SIG-M5 (cell line): ENCODE measurements at regions not wholly inside any gene's neighbourhood (a gene's known extent, or its start where the extent isn't known, plus 50 kb on each side); places are given as distances from the start of the nearest gene placed in this dataset.
"Not testable (repeated sequence)": the region's sequence is repeated elsewhere in the genome, so short reads cannot be mapped to it uniquely, and the experiment has no call there.

ENCODE experiments used
- DNase-seq: peaks from one replicate; lab custom pipeline; 2025; lab: John Stamatoyannopoulos, UW

DNA sequence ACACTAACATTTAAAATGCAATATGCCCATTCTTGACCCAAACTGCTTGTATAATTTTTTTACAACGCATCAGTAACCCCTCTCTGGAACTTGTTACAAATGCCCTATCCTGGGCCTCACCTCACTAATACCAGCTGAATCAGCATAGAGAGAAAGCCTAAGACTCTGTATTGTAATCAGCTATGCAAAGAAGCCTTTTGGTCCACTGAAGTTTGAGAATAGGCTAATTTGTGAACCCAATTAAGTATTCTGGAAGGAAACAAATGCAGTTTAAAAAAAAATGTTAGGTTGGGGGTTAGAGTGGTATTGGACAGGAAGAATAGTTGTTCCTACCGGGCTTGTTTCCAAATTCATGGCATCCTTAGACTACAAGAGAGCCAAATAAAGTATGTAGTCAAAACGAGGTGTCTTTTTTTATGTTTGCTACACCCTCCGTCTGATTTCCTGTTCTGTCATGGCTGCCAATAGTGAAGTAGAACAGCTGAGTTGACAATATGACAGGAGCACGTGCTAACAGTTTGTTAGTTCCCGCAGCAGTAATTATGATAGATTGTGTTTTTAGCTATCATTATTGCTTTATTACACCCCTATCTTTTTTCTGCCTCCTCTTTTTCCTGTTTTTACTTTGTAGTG, 1048.7 kb upstream of the NUDT12 start:
- no peak for DNase-seq

DNA sequence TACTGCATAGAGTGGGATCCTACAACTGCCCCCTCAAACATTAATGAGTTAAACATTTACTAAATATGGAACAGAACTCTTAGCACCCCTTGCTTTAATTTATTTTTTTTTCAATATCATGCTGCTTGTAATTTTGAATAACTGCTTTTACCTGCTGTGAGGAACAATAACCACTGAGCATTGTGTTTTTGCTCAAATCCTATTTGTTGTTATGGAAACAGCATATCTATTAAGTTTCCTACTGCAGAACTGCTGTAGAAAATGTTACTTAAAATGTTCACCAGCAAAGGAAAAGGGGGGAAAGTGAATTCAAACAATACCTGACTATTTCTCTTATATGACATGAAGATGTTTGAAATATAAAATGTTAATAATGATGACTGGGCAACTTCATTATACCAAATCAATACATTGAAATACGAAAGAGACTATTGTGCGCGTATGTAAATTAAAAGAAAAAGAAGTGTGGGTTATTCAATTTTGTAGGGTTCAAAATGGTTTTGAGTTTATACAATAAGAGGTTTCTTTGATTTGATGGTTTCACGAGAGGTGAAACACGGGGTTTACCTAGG, 1043.8 kb upstream of the NUDT12 start:
- no peak for DNase-seq

DNA sequence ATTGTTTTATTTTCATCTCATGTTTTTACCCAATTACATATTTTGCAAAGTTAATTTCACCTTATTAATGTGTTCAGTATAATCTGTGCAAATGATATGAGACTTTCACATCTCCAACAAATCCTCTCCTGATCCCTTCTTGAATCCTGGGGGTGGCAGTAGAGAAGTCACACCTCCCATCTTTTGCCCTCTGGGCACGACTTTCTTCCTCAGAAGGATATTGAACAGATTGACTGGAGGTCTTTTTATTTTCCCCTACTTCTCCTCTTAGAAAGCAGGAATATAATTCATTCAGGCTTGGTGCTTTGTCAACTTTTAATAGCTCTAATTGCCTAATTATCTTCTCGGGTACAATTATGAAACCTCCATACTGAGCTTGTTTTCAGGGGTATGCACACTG, 1037.1 kb upstream of the NUDT12 start:
- DNase-seq: no peak

DNA sequence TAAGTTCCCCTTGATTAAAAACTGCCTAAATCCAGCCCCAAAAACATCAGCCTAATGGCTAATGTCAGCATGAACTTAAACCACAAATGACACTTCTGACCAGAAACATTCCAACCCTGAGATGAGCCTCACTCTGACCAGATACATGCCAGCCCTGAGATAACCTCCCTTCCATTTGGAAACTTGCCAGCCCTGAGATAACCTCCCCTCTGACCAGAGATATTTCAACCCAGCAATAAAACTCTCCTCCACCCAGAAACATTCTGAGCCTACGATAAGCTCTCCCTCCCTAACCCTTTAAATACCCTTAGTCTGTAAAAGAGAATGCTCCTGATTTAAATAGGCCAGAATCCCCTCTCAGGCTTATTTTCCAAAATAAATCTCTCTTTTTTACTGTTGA, 1035.7 kb upstream of the NUDT12 start:
- no peak for DNase-seq

DNA sequence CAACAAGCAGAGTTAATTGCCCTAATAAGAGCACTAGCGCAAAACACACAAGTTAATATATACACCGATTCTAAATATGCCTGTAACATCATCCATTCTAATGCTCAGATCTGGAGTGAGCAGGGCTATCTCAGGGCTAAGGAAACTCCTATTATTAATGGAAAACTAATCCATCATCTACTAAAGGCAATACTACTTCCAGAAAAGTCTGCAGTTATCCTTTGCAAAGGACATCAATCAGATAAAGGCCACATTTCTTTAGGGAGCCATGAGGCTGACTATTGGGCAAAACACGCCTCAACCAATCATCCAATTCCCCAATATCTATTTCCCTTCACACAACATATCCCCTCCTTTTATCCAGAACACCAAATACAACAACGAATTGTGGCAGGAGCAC, 1032.3 kb upstream of the NUDT12 start:
- no peak for DNase-seq

DNA sequence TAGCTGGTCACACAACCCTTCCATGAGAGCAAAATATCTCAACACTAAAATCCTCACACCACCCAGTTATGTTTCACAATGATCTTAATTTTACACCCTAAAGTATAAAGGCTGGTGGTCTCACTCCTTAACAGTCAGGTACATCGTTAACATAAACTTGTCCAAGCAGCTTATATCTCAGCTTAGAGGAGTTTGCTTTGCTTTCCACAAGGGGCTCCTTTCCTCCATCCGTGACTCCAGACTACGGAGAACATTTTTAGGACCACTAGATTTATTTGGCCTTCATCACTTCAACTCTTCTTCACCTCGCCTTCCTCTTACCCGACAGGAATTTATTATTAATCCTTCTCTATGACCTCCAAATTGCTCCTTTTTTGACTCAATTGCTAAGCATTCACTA, 1014.1 kb upstream of the NUDT12 start:
- no peak for DNase-seq

DNA sequence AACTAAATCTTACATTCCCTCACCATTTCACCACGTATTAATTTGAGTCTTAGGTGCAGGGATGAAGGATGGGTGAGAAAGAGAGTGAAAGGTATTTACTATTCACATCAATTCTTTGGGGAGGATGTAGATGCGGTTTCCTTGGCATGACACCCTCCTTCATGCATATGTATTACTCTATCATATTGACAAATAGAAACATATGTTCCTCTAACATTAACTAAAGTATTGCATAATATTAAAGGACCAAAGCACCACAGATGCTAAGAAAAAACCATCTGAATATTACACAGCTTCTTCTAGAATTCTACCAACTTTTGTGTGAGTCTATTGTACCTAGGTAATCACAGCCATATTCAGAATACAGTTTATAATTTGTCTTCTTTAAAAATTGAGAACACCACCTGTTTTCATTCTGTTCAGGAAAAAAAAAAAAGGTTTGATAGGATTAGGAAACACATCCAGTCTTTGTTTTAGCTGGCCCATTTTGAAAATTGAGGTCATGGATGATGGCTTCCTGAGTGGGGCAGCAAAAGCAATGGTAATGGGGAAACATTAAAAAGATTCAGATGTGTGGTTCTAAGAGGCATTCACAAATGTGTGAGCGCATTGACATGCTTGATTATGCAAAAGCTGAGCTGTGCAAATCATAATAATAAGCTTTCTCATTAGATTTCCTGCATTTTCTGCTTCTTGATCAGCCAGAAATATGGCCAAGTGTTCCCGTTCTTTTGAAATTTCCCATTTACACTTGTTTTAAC, 1011.5 kb upstream of the NUDT12 start:
- no peak for DNase-seq

DNA sequence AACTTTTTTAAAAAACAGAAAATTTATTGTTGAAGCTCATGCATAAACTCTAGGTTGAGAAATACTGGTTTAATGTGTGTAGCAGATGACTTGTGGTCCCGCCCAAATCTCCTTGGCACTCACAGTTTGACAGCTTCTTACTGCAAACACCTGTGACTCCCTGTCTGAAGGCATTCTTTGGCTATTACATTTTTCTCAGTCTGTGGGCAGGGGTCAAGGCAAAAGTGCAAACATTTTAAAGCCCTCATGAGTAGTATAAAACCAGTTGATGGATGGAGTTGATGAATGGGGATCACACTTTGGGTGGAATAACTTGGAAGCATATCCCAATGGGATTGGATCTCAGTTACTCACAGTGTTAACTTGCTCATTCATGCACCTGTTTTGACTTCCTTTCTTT, 1007.0 kb upstream of the NUDT12 start:
- DNase-seq: no peak

DNA sequence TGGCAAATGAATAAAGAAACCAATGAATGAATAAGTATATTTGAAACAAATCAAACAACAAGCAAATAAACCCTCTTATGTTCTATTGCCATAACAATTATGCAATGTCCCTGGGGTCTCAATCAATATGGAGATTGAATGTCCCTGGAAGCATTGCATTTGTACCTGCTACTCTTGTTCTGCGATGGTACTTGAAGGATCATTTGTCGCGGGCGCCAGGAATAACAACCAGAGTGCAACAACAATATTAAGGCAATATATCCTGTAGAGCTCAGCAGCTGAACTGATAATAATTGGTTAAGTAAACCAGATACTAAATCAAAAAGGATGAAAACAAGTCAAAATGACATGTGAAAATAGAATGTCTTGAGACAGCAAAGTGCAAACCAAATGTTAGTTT, 1001.9 kb upstream of the NUDT12 start:
- DNase-seq: no peak

DNA sequence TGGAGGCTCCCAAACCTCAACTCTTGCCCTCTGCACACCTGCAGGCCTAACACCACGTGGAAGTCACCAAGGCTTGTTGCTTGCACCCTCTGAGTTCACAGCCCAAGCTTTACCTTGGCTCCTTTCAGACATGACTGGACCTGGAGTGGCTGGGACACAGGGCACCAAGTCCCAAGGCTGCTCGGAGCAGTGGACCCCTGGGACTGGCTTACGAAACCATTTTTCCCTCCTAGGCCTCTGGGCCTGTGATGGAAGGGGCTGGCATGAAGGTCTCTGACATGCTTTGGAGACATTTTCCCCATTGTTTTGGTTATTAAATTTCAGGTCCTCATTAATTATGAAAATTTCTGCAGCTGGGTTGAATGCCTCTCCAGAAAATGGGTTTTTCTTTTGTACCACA, 994.4 kb upstream of the NUDT12 start:
- no peak for DNase-seq

DNA sequence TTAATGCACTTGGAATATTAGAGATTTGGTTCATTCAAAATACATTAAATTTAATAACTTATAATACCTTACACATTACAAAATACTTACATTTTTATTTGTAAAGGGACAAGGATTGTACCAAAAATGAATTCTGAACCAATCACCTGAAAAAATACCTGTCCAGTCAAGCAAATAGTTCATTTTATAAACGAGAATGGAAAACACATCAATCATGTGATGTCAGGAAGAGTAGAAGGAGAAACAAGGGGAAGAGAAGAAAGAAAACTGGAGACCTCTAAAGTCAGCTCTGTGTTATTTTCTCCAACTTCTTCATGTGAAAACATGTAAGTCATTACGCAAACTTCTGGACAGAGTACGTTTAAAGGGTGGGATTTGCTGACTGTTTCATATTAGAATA, 989.0 kb upstream of the NUDT12 start:
- no peak for DNase-seq

DNA sequence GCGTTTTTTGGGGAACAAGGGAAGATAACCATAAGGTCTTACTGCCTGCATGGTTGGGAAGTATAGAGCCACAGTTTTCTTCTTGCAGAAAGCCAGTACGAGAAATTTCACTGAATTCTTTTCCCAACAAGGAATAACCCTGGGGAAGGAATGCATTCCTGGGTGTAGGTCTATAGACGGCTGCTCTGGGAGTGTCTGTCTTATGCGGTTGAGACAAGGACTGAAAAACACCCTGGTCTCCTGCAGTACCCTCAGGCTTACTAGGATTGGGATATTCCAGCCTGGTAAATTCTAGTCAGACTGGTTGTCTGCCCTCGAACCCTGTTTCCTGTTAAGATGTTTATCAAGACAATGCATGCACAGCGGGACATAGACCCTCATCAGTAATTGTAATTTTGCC, 984.3 kb upstream of the NUDT12 start:
- not testable (repeated sequence) for DNase-seq

DNA sequence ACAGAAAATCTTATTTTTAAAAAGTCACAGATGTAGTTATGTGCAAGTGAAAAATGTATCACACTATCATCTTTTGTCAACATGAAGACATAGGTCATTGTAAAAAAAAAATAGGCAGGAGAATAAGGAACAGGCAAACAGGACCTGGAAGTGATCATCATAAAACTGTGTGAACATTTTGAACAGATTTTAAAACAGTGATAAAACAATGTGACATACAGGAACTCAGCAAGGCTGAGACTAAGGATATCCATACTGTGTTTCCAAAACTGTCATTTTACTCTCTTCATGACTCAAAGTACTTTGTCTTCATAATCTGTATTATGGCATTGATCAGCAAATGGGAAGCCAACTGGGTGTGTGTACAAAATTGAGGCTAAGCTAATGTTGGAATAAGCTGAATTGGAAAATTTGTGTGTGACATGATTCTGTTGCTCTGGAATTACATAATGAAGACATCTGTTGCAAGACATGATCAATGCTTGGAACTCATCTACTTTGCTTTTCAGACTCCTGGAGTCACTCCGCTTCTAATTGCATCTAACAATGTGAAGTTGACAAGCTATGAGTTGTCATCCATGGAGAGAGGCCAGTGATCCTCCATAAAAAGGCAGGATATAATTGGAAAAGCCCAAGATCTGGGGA, 978.7 kb upstream of the NUDT12 start:
- no peak for DNase-seq

DNA sequence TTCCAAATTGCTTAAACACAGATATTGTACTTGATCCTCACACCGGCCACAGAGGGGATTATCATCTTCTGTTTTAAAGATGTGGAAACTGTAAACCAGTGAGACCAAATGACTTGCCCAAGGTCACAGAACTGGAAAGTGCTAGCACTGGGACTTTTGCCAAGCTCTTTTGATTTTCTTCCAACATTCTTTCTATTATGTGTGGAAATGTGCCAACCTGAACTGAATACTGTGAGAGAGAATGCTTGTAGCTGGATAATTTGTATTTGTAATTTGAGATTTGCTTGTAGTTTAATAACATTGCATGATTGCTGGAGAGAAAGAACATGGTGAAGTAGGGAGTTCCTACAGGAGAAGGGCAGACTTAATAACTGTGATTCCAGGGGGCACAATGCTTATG, 977.9 kb upstream of the NUDT12 start:
- no peak for DNase-seq

DNA sequence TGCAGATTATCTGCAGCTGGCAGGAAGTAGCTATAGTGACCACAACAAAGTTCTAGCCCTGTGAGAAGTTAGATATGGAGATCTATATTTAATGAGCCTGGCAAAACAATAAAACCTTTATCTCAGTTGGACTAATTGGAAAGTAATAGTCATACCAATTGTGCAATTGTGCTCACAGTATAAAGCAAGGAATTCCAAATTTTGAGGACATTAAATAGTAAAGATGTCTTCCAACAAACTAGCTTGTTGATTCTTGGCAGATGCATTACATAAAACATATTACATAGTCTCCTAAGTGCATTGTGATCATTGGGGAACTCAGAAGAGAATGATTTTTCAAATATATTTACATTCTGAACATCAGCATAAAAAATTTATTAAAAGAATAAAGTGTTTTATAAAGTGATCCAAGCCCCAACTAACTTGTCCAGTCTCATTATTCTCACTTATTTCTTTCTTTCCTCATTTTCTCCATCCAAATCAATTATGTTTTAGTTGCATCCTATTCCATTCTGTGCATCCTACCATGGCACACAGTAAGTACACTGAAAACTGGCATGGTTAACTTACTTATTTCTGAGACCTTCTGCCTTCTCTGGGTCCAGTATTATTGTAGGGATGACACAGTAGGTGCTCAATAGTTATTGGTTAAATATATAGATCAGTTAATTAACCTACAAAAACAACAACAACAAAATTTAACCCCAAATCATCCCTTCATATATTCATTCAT, 977.2 kb upstream of the NUDT12 start:
- no peak for DNase-seq

DNA sequence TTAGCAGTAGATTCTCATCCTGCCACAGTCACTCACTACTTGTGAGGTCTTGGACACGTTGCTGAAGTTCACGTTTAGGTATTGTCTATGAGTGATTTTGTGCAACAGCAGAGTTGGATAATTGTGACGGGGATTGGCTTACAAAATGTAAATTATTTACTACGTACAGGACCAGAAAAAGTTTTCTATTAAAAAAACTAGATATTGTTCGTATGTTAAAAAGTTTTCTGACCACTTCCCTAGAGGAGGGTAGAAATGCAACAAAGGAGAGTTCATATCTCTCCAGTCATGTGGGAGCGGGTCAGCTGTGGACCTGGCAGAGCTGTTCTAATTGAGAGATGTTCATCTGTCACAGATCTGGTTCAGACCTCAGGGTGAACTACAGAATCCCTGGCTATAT, 976.1 kb upstream of the NUDT12 start:
- no peak for DNase-seq

DNA sequence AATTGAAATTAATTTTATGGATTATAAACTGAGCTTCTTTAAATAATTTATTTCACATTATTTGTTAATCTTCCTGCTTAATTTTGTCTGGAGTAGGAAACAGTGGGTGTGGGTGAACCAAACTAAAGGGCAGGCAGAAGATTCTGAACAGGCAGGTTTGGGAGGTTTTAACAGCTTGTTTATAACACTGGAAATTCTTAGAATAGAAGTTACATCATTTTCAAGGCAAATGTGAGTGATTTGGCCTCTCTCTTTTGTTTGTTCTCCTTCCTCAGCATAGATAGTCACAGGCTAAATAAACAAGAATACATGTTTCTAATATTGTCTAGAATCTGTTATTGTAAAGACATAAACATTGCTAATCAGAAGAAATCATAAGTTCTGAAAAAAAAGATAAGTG, 970.9 kb upstream of the NUDT12 start:
- no peak for DNase-seq

DNA sequence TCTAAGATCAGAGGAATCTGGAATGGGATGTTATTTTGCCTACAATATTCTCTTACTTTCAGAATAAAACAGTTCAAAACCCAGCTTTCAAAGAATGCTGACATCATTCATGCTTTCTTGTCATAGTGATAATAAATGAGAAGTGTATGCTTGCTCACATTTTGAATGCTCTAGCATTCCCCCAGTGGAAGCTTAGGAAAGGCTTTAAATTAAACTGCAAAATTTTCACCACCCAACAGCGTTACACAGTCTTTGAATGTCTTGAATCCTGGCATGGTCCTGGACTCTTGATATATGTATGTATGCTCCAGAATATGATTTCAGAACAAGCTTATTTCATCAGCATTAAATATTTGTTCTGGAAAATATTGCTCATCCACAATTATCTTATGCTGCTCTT, 964.3 kb upstream of the NUDT12 start:
- DNase-seq: no peak

DNA sequence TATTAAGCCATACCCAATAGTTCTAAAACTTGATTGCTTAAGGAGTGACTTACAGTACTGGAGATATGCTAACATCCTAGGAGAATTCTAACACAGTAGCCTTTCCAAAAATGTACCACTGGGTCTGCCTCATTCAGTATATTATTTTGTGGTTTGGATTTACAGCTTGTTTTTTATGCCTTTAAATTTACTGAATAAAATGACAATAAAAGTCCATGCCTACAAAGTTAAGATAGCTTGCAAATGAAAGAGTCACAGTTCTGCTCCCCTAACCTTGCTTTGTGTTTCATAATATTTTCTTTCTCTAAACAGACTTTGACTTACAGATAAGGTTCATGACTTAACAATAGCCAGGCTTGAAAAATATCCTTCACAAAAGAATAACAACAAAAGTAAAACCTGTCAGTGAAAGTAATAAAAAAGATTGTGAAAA, 951.1 kb upstream of the NUDT12 start:
- DNase-seq: no peak

DNA sequence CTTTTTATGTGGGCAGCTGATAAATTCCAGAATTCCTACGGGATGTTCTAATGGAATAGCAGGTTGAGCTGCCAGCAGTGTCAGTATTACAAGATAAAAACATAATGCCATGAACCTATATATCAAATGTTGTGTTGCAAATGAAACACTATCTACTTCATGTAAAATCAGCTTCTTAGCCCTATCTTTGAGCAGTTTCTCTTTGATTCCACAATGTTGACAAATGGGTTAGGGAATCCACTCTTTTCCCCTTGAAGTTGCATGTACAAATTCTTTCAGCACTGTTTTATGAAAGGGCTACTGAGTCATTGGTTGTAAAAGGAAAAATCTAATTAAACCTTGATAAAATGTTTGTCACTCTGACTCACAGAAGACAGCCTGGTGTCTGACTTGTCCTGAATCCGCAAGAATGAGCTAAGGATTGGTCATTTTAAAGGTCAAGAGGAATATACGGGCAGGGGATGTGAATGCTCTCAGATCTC, 950.6 kb upstream of the NUDT12 start:
- DNase-seq: no peak

DNA sequence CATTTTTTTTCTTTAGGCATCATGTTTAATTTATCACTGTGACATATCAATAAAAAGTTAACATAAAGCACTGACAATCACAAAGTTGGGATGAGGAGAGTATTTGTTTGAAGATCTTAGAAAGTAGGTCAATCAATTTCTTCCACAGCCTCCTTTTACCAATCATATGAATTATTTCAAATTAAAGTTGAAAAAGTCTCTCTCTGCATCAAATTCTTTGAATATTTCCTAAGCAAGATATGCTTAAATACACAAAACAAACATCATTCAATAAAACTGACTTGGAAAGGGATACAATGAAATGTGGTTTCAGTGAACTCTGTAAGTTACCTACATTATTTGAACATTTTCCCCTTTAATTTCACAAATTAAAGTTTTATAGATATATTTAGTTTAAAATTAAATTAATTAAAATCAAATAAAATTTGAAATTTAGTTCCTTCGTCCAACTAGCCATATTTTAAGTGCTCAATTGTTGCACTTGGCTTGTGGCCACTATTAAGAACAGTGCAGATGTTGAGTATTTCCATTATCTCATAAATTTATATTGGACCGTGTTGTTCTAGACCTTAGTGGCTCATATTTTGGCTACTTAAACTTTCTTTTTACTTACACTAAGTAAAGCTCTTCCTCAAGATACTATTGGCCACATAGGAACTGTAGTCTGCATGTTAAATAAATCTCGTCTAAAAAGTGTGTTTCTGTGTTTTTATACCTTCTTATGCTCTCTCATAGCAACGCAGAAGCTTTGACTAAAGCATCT, 949.7 kb upstream of the NUDT12 start:
- no peak for DNase-seq

DNA sequence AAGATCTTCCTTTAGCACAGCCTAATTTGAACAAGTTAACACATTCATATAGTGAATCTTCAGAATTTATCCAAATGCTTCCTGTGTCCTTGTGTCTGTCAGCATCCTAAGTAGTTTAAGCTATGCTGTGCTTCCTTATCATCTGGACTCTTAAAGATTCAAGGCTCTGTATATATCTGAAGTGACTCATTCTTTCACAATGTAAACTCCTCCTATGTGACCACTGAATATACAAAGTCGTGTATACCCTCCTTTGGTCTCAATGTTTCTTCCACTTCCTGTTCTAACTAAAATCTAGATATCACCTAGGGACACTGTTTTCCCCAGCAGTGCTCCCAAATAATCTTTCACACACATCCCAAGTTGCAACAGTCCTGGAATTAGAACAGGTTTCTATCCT, 935.7 kb upstream of the NUDT12 start:
- DNase-seq: no peak
